Stimulated activated CD8-positive, alpha-beta memory T cell treated with anti-CD3 and anti-CD28 coated beads, Interleukin-15, amount 100 ng/mL, for 24 hours (primary cell): ENCODE measurements at regions not wholly inside any gene's neighbourhood (a gene's known extent, or its start where the extent isn't known, plus 50 kb on each side); places are given as distances from the start of the nearest gene placed in this dataset.
"Not testable (repeated sequence)": the region's sequence is repeated elsewhere in the genome, so short reads cannot be mapped to it uniquely, and the experiment has no call there.

Experiments used
- DNase-seq: peaks from one replicate; pipeline ENCODE4 v3.0.0-alpha.2; 2020; ENCODE audit warnings: low read depth

DNA sequence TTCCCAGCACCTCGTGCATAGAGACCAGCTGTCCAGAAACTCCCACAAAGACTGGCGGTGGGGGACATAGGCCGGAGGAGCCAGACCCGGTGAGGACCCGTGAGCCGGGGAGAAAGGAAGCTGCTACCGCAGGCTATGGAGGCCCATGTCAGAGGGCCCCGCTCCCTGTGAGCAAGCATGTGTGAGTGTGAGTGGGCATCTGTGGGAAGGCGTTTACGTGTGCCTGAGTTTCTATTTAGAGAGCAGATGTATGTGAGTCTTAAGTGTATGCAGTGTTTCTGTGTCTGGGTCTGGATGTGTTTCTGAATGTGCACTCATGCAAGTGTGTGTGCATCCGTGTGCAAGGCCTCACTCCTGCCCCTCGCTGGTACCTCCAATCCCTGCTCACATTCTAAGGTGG is 187.8 kb upstream of the RAB6C start:
- DNase-seq, result no peak

DNA sequence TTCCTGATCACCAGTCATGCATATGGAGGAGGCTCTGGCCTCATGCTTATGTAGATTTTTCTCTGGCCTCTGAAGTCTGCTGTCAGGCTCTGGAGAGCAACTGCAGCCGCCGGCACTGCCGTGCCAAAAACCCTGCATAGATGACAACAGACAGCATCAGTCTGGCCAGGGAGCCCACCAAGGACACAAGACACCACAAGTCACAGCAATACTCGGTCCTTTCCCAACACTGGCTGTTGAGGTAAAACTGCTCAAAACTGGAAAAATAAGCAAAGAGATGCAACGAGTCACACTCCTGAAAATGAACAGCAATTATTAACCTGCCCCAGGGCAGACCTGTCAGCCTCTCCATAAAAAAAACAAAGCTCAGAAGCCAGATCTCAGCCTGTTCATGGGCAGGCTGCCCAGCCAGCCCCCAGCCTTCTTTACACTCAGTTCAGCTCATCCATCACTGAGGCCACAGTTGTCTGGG is 186.0 kb upstream of the RAB6C start:
- DNase-seq, result no peak

DNA sequence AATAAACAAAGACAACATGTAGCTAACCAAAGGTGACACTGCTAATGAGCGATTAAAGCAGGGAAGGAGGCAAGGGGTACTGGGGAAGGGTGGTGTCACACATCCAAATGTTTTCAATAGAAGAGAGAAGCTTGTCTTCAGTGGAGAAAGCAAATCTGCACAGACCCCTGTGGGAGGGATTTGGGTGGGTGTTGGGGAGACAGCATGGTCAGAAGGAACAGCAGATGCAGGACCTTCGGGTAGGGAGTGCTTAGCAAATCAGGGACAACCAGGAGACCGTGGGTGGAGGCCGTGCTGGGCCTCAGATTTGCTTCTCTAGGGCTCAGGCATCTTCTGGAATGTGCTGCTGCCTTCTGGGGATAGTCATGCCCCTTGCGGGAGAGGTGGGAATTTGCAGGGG is 185.3 kb upstream of the RAB6C start:
- no peak for DNase-seq

DNA sequence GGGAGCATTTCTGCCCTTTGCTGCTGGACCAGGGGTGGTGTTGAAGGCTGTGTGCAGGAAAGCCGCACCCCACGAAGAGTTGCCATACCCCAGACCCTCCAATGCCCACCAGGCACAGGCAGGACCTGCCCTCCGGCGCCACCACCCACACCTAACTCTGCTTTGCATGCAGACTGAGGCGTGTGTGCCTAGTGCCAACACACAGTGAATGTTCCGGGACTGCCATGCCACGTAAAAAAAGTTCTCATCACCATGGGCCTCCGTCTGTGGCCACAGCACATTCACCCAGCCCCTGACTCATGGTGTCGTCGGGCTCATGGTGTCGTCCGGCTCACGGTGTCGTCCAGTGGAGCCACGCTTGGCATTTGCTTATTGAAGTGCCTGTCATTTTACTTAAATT is 184.9 kb upstream of the RAB6C start:
- DNase-seq, result no peak

DNA sequence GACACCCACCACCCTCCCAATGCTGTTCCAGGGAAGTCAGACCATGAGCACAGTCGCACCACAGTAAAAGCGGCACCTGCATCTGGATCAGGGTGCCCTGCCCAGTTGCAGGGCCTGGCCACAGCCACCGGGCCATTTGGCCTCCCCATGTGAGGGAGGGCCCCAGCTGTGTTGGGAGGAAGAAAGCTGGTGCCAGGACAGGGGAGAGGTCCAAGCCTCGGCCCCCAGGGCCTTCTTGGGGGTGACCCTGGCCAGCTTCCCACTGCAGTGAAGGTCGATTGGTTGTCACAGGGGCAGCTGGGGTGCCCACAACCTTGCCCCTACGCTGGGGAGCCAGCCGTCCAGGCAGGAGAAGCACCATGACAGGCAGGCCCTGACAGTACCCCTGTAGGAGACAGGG is 183.2 kb upstream of the RAB6C start:
- no peak for DNase-seq

DNA sequence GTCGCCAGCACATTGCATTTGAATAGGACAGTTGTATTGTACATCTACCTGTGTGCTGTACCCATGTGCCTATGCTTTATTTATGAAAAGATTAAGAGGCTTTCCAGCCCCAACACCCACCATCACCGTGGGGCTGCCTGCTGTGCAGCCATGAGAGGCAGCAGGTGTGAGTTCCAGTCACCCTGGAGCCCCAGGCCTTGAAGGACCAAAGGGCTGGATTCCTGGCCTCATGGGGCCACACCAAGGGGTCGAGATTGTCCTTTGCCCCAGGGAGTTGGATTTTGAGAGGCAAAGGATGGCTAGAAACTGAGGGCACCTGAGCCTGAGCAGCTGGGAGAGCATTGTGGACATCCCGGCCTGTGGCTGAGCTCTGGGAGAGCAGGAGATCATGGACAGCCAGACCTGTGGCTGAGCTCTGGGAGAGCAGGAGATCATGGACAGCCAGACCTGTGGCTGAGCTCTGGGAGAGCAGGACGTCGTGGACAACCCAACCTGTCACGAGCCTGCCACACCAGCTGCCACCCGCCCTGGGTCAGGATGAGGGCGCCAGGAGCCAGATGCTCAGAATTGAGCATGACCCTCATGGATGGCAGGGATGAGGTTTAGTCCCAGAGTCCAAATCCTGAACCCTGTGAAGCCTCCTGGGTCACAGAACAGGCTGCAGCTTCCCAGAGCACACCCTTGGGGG is 182.5 kb upstream of the RAB6C start:
- no peak for DNase-seq

DNA sequence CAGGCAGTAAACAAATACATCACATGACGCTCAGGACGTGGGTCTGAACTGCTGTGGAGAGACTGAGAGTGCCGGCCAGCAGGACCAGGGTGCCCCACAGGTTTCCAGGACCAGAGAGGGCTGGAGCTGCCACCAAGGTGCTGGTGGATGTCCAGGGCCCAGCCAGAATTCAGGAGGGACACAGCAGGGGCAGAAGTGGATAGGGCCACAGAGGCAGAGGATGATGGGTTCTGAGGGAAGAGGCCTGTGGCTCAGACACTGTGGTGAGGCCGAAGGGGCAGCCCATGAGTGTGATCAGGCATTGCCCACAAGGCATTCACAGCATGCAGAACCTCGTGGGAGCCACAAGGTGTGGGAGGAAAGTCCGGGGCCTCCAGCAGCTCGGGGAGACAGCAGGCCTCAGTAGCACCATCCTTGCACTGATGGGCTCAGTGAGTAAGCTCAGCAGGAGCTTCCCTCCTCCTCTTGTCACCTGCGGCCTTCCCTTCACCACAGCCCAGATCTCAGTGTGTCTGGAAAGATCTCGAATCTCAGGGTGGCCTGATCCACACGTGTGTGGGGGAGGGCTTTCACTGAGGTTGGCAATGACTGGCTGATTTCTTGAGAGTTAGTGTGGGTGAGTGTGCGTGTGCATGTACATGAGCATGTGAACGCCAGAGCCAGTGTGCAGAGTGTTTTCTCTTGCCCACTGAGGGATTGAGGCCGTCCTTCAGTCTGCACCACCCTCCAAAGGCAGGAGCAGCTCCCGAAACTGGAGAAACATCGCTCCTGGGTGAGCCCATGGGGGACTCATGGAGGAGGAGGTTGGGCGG is 181.8 kb upstream of the RAB6C start:
- no peak for DNase-seq

DNA sequence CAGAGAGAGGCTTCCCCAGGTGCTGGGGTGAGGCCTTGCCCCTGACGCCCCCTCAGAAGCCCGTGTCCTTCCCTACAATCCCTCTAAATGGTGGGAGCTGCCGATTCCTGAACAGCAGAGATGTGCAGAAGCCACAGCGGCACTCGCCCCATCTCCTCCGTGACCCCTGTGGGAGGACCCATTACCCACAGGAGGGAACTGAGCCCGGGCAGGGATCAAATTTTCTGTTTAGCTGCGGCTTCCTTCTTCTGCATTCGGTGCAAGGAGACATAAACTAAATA is 181.2 kb upstream of the RAB6C start:
- DNase-seq, result no peak

DNA sequence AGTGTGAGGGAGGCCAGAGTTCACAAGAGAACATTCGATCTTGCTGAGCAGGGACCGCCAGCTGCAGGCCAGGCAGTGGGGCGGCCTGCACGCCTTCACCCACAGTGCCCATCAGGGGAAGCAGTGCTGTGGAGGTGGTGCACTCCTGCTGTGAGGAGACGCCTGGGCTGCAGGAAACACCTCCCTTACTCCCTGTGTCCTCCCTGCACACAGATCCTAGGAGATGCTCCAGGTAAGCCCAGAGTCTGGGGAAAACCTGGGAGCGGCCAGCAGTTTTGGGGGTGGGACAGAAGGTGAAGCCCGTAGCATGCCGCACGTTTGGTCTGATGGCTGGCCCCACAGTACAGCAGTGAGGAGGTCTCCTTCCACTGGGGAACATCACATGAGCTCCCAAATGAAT is 180.8 kb upstream of the RAB6C start:
- no peak for DNase-seq

DNA sequence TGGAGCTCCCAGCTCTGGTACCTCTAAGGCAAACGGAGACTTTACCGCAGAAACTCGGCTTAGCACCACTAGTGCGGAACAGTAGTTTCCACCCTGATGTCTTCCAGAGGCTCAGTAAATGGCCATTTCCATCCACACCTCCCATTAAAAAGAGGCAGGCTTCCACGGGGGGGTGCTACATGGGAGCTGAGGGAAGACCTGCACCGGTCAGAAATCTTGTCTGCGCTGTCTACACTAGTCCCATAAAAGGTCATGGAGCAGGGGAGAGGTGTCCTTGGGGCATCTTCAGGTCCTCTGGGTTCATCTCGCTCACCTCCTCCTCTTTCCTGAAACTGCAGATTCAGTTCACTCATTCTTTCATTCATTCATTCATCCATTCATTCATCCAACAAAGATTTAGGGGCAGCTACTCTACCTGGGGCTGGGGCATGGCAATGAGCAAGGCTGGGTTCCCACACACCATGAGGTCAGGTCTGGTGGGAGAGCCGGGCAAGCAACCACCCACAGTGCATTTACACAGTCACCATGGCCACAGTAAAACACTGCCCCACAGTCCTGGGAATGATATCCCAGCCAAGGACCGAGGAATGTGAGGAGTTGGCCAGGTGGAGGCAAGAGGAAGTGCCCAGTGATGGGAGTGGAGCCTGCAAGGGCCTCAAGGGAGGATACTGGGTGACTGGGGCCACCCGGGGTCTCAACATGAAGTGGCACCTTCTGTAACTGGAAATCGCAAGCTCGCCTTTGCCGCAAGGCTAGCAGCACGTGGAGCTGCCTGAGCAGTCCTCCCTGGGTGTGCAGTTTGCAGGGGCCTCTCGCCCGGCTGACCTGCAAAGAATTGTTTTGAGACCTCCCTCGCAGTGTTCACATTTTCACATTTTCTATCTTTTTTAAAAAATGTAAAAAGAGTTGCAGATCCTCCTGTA is 180.2 kb upstream of the RAB6C start:
- no peak for DNase-seq

DNA sequence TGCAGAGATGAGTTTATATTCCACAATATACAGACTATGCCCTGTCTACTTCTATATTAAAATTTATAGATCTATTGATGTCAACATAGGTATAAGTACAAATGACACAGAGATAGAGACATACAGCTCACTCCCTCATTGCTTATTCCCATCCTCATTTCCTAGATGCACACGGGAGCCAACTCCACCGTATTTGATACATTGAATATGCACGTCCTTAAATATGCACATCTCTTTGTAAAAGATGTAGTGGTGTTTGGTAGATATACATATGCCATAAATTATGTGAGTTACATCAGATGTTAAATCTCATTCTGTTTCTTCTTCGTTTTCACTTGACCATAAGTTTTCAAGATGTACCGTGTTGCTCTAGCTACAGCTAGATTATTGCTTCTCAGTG is 179.2 kb upstream of the RAB6C start:
- no peak for DNase-seq

DNA sequence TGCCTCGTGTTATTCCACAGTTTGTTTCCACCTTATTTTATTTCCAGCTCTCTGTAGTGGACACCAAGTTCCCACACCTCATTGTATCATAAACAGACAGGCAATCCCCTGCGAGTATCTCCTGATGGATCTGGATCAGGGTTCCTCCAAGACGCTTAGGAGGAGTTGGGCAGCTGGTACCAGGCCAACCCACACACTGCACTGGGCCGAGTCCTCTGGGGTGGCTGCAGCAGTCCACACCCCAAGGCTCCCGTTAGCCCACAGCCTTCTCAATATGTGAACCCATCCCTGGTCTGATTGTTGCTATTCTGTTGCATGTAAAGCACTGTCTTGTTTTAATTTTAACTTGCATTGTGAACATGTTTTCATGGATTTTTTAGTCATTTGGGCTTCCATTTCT is 178.8 kb upstream of the RAB6C start:
- DNase-seq, result no peak

DNA sequence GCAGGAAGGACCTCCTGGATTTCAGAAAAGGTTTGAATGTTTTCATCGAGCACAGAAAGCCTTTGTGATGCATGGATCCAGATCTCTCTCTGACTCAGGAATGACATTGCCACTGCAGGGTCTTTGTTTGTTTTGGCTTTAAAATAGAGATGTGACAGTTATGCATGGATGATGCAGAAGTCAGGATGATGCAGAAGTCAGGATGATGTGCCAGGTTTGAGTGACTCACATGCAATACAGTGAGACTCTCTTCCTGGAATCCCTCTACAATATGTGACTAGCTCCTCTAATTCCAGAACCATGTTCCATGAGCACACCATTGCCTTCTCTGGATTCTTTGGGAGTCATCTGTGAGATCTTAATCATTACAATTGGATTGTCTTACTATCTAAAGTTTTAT is 177.9 kb upstream of the RAB6C start:
- no peak for DNase-seq

DNA sequence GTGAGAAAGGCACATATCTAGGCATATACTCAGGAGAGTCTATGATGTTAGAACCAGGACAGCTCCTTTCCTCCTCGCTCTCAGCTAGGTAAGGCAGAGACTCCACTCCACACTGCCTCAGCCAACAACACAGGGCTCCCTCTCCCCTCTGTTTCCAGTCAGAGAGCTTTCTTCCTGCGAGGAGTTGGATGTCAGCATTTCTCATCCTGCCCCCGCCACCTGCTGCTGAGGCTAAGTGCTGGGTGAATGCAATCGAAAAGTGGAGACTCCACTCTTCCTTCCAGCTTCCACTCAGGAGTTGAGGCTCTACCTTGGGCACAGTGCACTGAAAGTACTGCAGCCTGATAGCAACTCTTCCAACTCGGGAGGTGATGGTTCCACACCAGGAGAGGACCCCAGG is 177.2 kb upstream of the RAB6C start:
- no peak for DNase-seq

DNA sequence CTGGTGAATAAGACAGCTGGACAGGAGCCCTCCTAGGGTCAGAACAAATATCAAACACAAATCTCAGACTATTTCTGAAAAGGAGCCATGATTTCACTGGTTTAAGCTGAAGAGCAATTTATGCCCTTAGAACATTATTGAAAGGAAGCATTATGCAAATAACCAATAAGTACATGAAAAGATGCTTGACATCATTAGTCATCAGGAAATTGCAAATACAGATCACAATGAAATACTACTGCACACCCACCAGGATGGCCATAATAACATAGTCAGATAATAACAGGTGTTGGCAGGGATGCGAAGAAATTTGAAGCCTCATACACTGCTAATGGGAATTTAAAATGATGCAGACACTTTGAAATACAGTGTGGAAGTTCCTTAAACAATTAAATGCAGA is 176.4 kb upstream of the RAB6C start:
- no peak for DNase-seq

DNA sequence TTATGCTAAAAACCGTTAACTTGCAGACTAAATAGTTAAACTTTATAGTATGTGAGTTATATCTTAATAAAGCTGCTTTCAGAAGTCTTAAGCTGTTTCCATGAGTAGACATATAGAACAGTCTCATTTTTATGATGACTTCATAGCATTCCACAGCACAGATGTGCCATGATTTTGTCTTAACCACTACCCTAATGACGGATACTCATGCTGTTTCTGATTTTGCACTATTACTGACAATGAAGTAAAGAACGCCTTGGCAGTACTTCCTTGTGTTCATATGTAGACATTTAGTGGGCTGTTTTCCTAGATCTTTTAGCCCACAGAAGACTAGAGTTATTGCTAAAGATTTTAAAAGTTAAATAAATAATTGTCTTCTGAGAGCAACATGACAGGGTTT is 175.6 kb upstream of the RAB6C start:
- DNase-seq, result no peak

DNA sequence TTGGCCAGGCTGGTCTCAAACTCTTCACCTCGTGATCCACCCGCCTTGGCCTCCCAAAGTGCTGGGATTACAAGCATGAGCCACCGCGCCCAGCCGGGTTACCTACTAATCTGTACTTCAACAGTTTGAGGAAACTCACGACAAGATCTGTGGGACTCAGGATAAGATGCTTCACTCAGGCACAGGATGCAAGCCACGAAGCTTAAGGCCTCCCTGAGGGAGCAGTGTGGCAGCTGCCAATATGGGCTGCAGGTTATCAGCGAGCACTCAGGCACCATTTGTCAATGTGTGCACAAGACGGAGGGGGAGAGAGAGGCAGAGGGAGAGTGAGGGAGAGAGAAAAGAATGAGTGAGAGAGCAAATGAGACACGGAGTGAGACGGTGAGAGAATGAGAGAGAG is 173.6 kb upstream of the RAB6C start:
- no peak for DNase-seq

DNA sequence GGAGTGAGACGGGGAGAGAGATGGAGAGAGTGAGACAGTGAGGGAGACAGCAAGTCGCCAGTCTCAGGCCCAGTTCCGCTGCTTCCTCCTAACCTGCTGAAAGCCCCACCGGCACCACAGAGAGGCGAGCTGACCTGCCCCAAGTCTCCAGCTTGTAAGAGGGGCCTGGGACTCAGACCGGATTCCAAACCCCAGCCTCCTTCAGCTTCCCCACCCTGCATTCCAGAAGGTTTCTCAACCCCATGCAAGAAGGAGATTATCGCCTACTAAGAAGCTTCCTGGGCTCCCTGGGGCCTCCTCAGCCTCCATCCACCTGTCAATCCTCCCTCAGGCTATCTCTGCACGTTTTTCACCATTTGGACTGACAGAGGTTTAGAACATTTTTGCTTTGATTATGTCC is 173.1 kb upstream of the RAB6C start:
- no peak for DNase-seq

DNA sequence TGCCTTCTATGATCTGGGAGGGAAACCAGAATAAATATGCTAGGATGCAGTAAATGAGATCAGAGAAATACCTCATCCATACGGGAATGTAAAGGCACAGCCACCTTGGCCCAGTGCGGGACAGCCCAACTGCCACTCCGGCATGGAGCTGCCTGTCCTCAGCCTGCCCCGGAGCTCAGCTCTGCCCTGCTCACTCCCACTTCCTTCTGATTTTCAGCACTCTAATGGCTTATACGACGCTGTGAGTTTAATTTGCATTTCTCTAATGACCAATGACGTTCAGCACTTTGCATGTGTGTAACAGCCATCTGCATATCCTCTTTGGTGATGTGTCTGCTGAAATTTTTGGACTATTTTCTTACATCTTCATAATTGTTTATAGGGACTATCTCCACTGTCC is 172.5 kb upstream of the RAB6C start:
- no peak for DNase-seq

DNA sequence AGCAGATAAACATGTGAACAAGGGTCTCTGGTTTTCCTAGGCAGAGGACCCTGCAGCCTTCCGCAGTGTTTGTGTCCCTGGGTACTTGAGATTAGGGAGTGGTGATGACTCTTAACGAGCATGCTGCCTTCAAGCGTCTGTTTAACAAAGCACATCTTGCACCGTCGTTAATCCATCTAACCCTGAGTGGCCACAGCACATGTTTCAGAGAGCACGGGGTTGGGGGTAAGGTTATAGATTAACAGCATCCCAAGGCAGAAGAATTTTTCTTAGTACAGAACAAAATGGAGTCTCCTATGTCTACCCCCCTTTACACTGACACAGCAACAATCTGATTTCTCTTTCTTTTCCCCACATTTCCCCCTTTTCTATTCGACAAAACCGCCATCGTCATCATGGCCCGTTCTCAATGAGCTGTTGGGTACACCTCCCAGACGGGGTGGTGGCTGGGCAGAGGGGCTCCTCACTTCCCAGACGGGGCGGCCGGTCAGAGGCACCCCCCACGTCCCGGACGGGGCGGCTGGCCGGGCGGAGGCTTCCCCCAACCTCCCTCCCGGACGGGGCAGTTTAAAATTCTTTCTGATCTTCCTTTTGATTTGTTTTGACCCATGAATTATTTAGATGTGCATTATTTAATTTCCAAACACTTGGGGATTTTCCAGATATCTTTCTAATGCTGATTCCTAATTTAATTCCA is 171.7 kb upstream of the RAB6C start:
- not testable (repeated sequence) for DNase-seq

DNA sequence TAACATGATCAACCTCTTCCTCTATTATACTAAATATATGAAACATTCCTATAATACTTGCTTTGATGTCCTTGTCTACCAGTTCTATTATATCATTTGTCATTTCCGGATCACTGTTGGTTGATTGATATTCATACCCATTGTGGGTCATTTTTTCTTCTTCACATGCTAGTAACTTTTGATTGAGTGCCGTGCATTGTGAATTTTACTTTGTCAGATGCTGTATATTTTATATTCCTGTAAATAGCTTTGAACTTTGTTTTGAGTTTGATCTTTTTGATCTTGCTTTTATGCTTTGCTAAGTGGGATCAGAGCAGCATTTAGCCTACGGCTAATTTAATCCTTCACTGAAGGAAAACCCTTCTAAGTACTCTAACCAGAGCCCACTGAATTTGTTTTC is 168.9 kb upstream of the RAB6C start:
- no peak for DNase-seq

DNA sequence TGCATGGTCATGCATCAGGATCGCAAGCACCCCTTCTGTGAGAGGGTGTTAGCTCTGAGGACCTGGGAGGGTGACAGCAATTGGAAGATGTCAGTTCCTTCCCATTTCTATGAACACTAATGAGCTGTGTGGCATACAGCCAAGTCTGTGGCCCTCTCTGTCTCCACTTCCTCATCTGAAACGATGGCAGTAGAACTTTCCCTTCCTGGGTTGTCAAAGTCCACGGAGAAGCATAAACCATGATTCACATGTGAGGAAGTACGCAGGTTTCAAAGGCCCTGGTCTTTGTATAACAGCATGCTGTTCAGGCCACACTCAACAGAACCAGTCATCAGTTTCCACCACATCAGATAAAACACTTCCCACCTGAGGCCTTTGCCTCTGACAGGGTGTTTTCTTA is 167.4 kb upstream of the RAB6C start:
- DNase-seq, result no peak
